ENCODE measurements at regions not wholly inside any gene's neighbourhood (a gene's known extent, or its start where the extent isn't known, plus 50 kb on each side); places are given as distances from the start of the nearest gene placed in this dataset.
"Not testable (repeated sequence)": the region's sequence is repeated elsewhere in the genome, so short reads cannot be mapped to it uniquely, and the experiment has no call there.

DNA sequence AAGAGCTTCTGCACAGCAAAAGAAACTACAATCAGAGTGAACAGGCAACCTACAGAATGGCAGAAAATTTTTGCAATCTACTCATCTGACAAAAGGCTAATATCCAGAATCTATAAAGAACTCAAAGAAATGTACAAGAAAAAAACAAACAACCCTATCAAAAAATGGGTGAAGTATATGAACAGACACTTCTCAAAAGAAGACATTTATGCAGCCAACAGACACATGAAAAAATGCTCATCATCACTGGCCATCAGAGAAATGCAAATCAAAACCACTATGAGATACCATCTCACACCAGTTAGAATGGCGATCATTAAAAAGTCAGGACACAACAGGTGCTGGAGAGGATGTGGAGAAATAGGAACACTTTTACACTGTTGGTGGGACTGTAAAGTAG is 124.9 kb upstream of the NR2F2 start:
- H3K36me3 ChIP-seq (replicated peaks; ENCODE audit: control insufficient read depth, insufficient read depth, low read length); H3K4me3 ChIP-seq (ENCODE audit: insufficient read depth, low read depth, low read length); H3K27me3 ChIP-seq (ENCODE audit: control insufficient read depth, insufficient read depth, low read length); DNase-seq: not testable (repeated sequence)

DNA sequence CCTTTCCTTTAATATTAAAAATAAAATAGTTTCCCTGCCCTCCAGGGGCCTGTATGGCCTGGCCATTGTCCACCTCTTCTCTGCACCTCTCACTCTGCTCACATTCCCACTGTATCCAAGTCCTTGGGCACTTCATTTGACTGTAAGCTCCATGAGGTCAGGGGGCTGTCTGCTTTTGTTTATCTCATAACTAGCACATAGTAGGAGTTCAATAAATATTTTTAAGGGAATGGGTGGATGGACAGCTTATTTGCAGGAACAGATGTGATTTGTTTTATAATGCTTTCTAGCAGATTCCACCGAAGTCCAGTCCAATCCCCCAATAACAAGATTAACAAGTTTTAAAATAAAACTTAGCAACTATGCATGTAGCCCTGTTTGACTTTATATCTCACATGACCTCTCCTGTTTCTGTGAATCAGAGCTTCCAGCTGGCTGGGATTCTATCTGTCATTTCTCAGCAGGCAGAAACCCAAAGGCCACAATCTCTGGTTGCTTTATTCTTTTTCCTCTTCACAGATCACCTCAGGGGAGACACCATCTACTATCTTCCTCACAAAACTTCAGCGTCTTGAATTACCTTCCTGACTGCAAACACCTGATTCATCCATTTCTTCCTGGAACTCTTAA is 123.0 kb upstream of the NR2F2 start:
- H3K36me3 ChIP-seq (replicated peaks; ENCODE audit: control insufficient read depth, insufficient read depth, low read length) = no peaks in the 10 kb centered on the region
- no peak for DNase-seq
- H3K27me3 ChIP-seq (ENCODE audit: control insufficient read depth, insufficient read depth, low read length) = no peaks in the 10 kb centered on the region
- no peak overlapping the region for H3K4me3 ChIP-seq (ENCODE audit: insufficient read depth, low read depth, low read length)

DNA sequence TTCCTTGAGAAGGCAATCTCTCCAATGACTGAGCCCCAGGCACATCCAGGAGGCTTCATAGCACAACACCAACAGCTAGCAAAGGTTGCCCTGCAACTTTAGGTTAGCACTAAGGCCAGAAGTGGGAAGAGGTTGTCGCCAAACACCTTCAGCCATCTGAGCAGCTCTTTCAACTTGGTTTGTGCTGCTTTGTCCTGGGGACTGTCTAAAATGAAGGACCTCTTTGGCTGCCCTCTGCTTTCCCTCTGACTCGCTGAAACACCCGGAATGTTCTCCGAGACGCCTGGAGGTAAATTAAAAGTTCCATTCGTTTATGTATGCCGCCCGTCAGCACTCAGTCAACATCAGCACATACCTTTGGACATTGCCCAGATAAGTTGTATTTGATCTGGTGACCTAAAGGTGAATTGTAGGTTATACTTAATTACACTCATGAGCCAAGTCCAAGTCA is 121.2 kb upstream of the NR2F2 start:
- DNase-seq = no peak
- Histone ChIP-seq H3K27me3 (ENCODE audit: control insufficient read depth, insufficient read depth, low read length) (no peaks in the 10 kb centered on the region), H3K36me3 (replicated peaks; ENCODE audit: control insufficient read depth, insufficient read depth, low read length) (no peaks in the 10 kb centered on the region), H3K4me3 (ENCODE audit: insufficient read depth, low read depth, low read length) (no peak overlapping the region)

- Histone ChIP-seq H3K36me3 (replicated peaks; ENCODE audit: control insufficient read depth, insufficient read depth, low read length) (no peaks in the 10 kb centered on the region), H3K27me3 (ENCODE audit: control insufficient read depth, insufficient read depth, low read length) (no peaks in the 10 kb centered on the region), H3K4me3 (ENCODE audit: insufficient read depth, low read depth, low read length) (no peak overlapping the region)
- no peak for DNase-seq
These were observed 117.5 kb upstream of the NR2F2 start for GRCh38 chr15:96213045-96213444.

DNA sequence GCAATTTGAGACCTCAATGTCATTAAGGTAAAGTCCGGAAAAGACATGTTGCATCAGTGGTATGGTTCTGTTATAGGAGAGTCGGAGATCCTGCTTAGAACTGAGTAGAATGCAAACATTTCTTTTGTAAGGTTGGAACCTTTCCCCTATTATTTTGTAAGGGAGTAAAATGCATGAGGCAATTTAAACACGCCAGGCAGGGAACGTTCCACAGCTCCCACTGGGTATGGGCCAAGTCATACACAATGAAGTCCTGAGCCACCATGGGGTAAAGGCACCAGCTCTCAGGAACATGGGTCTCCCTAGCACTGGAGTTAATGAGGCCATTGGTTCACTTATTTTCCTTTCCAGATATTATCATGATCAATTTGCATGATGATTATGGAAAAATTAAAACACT is 116.6 kb upstream of the NR2F2 start:
- H3K27me3 ChIP-seq (ENCODE audit: control insufficient read depth, insufficient read depth, low read length) = no peaks in the 10 kb centered on the region

DNA sequence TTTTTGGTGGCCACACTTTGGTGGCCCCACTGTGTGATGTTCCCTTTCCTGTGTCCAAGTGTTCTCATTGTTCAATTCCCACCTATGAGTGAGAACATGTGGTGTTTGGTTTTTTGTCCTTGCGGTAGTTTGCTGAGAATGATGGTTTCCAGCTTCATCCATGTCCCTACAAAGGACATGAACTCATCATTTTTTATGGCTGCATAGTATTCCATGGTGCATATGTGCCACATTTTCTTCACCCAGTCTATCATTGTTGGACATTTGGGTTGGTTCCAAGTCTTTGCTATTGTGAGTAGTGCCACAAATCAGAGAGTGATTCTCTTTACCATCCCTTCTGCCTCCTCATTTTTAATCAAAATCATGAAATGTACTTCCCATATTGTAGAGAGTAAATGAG is 114.0 kb upstream of the NR2F2 start:
- H3K4me3 ChIP-seq (ENCODE audit: insufficient read depth, low read depth, low read length); H3K27me3 ChIP-seq (ENCODE audit: control insufficient read depth, insufficient read depth, low read length); H3K36me3 ChIP-seq (replicated peaks; ENCODE audit: control insufficient read depth, insufficient read depth, low read length); DNase-seq: not testable (repeated sequence)

More for the DNA sequence above, 116.6 kb upstream of the NR2F2 start:
- DNase-seq = no peak
- Histone ChIP-seq H3K36me3 (replicated peaks; ENCODE audit: control insufficient read depth, insufficient read depth, low read length) (no peaks in the 10 kb centered on the region), H3K4me3 (ENCODE audit: insufficient read depth, low read depth, low read length) (no peak overlapping the region)

DNA sequence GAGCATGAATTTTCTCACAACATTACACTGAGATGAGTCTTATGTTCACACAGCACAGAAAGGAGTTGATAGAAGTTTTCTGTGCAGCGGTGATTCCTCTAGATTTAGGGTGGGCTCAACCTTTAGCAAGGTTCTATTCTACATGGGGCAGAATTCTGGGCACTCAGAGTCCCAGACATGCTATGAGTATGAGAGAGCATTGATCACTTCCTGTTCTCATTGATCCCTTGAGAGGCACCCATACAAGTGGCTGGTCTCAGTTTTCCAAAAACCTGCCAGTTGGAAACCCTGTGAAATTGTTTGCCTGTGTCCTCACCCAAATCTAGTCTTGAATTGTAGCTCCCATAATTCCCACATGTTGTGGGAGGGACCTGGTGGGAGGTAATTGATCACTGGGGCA is 112.5 kb upstream of the NR2F2 start:
- no peak for DNase-seq
- Histone ChIP-seq H3K4me3 (ENCODE audit: insufficient read depth, low read depth, low read length) (no peak overlapping the region), H3K36me3 (replicated peaks; ENCODE audit: control insufficient read depth, insufficient read depth, low read length) (no peaks in the 10 kb centered on the region), H3K27me3 (ENCODE audit: control insufficient read depth, insufficient read depth, low read length) (no peaks in the 10 kb centered on the region)

GRCh38 chr15:96218623-96219455 is 111.7 kb upstream of the NR2F2 start:
- H3K4me3 ChIP-seq (ENCODE audit: insufficient read depth, low read depth, low read length) = no peak overlapping the region
- no peaks in the 10 kb centered on the region for H3K36me3 ChIP-seq (replicated peaks; ENCODE audit: control insufficient read depth, insufficient read depth, low read length)
- no peak for DNase-seq

DNA sequence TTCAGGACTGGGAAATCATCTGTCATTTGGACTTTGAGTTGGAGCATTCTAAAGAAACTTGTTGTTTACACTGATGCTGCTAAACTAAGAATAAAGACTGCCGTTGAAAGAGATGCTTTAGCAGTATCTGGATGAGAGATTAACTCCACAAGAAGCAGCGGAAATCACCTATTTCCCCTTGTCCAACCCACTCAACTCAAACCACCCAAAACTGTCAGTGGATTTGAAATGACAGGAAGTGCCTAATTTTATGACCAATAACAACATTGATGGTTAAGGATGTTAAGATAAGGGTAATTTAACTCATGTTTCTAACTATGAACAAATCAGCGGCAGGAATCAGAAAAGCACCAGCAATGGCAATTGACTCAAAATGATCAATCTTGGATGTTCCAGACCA is 110.8 kb upstream of the NR2F2 start:
- Histone ChIP-seq H3K27me3 (ENCODE audit: control insufficient read depth, insufficient read depth, low read length) (no peaks in the 10 kb centered on the region), H3K36me3 (replicated peaks; ENCODE audit: control insufficient read depth, insufficient read depth, low read length) (no peaks in the 10 kb centered on the region), H3K4me3 (ENCODE audit: insufficient read depth, low read depth, low read length) (no peak overlapping the region)
- DNase-seq = no peak

More at GRCh38 chr15:96218623-96219455, 111.7 kb upstream of the NR2F2 start:
- no peaks in the 10 kb centered on the region for H3K27me3 ChIP-seq (ENCODE audit: control insufficient read depth, insufficient read depth, low read length)

GRCh38 chr15:96220657-96221056 is 109.8 kb upstream of the NR2F2 start:
- no peaks in the 10 kb centered on the region for H3K36me3 ChIP-seq (replicated peaks; ENCODE audit: control insufficient read depth, insufficient read depth, low read length)
- DNase-seq = no peak

DNA sequence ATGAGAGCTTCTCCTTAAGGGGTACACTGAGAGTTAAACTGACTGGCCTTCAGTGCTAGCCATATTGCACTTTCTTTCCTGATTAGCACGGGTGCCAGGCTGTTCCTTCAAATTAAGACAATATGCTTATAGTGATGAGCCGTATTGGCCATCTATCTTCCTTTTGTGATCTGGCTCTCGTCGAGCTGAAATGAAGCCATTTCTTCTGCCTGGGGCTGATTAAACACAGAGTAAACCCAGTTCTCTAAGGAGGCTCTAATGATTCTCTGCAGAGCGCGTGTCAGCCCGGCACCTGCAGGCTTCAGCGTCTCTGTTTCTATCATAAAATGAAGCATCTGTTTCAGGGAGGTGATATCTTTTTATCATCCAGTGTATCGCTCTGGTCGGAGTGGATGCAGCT is 107.5 kb upstream of the NR2F2 start:
- DNase-seq = no peak
- H3K27me3 ChIP-seq (ENCODE audit: control insufficient read depth, insufficient read depth, low read length) = no peaks in the 10 kb centered on the region
- H3K4me3 ChIP-seq (ENCODE audit: insufficient read depth, low read depth, low read length) = no peak overlapping the region
- no peaks in the 10 kb centered on the region for H3K36me3 ChIP-seq (replicated peaks; ENCODE audit: control insufficient read depth, insufficient read depth, low read length)

More at GRCh38 chr15:96220657-96221056, 109.8 kb upstream of the NR2F2 start:
- H3K27me3 ChIP-seq (ENCODE audit: control insufficient read depth, insufficient read depth, low read length) = no peaks in the 10 kb centered on the region
- H3K4me3 ChIP-seq (ENCODE audit: insufficient read depth, low read depth, low read length) = no peak overlapping the region

DNA sequence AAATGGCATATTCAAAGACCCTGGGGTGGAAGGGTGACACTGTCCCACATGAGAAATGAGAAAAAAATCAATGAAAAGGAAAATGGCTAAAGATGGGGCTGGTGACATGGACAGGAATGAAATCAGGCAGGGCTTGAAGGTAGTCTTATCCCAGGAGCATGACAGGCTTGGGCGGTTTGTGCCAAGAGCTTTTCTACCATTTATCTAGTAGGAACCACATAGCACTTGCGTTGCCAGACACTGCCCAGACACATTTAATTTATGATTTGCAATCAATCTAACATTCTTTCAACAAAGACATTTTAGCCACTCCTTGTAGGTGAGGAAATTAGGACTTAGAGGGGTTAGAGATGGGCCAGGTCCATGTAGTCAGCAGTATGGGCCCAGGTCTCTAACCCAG is 106.6 kb upstream of the NR2F2 start:
- Histone ChIP-seq H3K4me3 (ENCODE audit: insufficient read depth, low read depth, low read length) (no peak overlapping the region), H3K36me3 (replicated peaks; ENCODE audit: control insufficient read depth, insufficient read depth, low read length) (no peaks in the 10 kb centered on the region), H3K27me3 (ENCODE audit: control insufficient read depth, insufficient read depth, low read length) (no peaks in the 10 kb centered on the region)
- DNase-seq = no peak

- no peak for DNase-seq
- Histone ChIP-seq H3K36me3 (replicated peaks; ENCODE audit: control insufficient read depth, insufficient read depth, low read length) (no peaks in the 10 kb centered on the region), H3K4me3 (ENCODE audit: insufficient read depth, low read depth, low read length) (no peak overlapping the region), H3K27me3 (ENCODE audit: control insufficient read depth, insufficient read depth, low read length) (no peaks in the 10 kb centered on the region)
These were observed 104.7 kb upstream of the NR2F2 start for GRCh38 chr15:96225642-96226259.

DNA sequence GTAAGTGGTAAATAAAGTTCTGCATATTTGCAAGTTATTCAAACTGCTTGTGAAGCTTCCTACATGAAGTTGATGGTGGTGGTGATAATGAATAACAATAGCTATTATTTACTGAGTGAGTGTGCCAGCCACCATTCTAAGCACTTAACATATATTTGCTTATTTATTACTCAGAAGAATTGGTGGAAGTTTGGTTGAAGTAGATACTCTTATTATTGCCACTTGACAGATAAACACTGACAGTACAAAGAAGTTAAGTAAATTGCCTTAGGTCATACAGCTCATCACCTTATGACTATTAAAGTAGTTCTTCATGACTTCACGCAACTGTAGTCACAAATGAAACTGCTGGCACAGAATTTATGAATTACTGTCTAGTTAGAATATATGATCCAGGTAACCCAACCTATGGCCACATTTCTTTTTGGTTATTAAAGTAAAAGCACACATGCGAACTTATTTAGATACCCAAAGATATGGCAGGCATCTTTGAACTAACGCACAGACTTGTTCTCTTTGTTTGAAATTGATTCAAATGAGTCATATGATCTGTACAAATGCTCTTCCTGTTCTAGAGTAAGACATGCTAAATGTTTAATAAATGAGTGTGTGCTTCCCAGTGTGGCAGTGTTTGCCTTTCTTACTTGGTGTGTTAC is 99.8 kb upstream of the NR2F2 start:
- Histone ChIP-seq H3K4me3 (ENCODE audit: insufficient read depth, low read depth, low read length) (no peak overlapping the region), H3K36me3 (replicated peaks; ENCODE audit: control insufficient read depth, insufficient read depth, low read length) (no peaks in the 10 kb centered on the region), H3K27me3 (ENCODE audit: control insufficient read depth, insufficient read depth, low read length) (no peaks in the 10 kb centered on the region)
- no peak for DNase-seq
